Esophagus squamous epithelium (tissue), 5 donors: ENCODE measurements at regions not wholly inside any gene's neighbourhood (a gene's known extent, or its start where the extent isn't known, plus 50 kb on each side); places are given as distances from the start of the nearest gene placed in this dataset.

Source experiments
- DNase-seq: peaks from one replicate; lab custom pipeline; 2025; lab: John Stamatoyannopoulos, UW
- H3K27ac ChIP-seq, 4 donors: fragments of 200-600 bp; sonication (generic); one replicate each; pipeline ENCODE4 v1.5.1; 2016 to 2019; ENCODE audit warnings: mild to moderate bottlenecking in 1 of 4
- H3K27me3 ChIP-seq, 4 donors: fragments of 200-600 bp; sonication (generic); 1 replicate in 3 of 4; 2 replicates in 1 of 4; pipeline versions ENCODE4 v1.5.1 to v1.6.0; 2017 to 2021; ENCODE audit warnings: antibody characterized with exemption in 1 of 4
- H3K36me3 ChIP-seq, 3 donors: fragments of 200-600 bp; sonication (generic); one replicate each; pipeline ENCODE4 v1.5.1; 2016 to 2019
- H3K4me1 ChIP-seq, 3 donors: fragments of 200-600 bp; sonication (generic); one replicate each; pipeline ENCODE4 v1.5.1; 2017 to 2019
- H3K4me3 ChIP-seq, 4 donors: fragments of 200-600 bp; sonication (generic); 1 replicate in 3 of 4; 2 replicates in 1 of 4; pipeline ENCODE4 v1.5.1; 2016 to 2019; ENCODE audit warnings: mild to moderate bottlenecking in 2 of 4, moderate library complexity in 1 of 4
- H3K9me3 ChIP-seq, 3 donors: fragments of 200-600 bp; sonication (generic); one replicate each; pipeline ENCODE4 v1.5.1; 2016 to 2019
- POLR2A ChIP-seq, 4 donors: fragments of 450-650 bp; IDR thresholded peaks; one replicate each; pipeline ENCODE4 v1.6.1; 2017; ENCODE audit warnings: antibody characterized with exemption in 4 of 4, mild to moderate bottlenecking in 4 of 4, moderate library complexity in 3 of 4
- WGBS, 2 donors: methylation state at CpG; one replicate each; pipeline ENCODE4 v1.1.5; 2018; 5-methylcytosine and 5-hydroxymethylcytosine counted together
- intact Hi-C: fragments of 100-400 bp; cut with DNase I; formaldehyde crosslinking; loops from one replicate; pipeline ENCODE4 v1.15.0; 2022
- TF ChIP-seq, protein P1 (sequence below), 6 experiments: fragments of 450-650 bp in 4 of 6; fragments of 200-600 bp in 2 of 6; sonication (generic) in 2 of 6; IDR thresholded peaks; one replicate each; pipeline ENCODE4 v1.5.1; 2016 to 2019; ENCODE audit warnings: antibody characterized with exemption in 6 of 6, mild to moderate bottlenecking in 4 of 6, moderate library complexity in 4 of 6
- donor health status: DM: yes; HTN: yes; CAD: no.

DNA sequence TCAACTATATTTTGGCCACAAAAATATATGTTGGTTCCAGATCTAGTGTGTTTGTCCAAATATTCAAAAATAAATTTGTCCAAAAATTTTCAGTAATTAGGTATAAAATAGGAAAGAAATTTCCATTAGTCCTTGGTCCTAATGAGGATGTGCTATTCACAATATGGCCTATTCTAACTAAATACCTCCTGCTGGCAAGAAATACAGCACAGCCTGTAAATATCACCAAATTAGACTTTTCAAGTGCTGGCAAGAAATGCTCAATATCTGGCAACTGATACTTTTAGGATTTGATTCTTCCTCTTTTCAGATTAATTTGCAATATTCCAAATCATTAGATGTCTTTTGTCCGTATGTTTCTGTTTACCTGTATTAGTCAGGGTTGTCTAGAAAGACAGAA is 1446.2 kb downstream of the LRFN5 start:
- intact Hi-C loops: no loop called here
- no peak for TF ChIP-seq POLR2A (IDR thresholded peaks at IDR 0.05)
- TF ChIP-seq, protein P1, sequence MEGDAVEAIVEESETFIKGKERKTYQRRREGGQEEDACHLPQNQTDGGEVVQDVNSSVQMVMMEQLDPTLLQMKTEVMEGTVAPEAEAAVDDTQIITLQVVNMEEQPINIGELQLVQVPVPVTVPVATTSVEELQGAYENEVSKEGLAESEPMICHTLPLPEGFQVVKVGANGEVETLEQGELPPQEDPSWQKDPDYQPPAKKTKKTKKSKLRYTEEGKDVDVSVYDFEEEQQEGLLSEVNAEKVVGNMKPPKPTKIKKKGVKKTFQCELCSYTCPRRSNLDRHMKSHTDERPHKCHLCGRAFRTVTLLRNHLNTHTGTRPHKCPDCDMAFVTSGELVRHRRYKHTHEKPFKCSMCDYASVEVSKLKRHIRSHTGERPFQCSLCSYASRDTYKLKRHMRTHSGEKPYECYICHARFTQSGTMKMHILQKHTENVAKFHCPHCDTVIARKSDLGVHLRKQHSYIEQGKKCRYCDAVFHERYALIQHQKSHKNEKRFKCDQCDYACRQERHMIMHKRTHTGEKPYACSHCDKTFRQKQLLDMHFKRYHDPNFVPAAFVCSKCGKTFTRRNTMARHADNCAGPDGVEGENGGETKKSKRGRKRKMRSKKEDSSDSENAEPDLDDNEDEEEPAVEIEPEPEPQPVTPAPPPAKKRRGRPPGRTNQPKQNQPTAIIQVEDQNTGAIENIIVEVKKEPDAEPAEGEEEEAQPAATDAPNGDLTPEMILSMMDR (IDR thresholded peaks at IDR 0.05): no peak

DNA sequence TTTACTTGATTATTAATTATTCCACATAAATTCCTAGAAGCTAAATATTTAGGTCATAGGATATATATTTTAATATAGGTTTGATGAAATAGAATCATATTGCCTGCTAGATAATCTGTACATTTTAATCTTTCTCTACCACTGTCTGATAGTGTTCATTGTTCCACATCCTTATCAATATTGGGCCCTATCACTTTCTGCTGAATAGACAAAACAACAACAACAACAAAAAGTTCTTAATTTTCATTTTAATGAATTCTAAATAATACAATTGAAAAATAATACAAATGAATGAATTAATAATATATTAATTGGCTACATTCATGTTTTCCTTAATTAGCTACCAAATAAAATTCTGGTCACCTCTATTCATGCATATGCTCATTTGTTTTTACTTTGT is 1437.2 kb downstream of the LRFN5 start:
- H3K27ac ChIP-seq: no peak overlapping the region
- TF ChIP-seq, protein P1 (IDR thresholded peaks at IDR 0.05): no peak
- TF ChIP-seq POLR2A (IDR thresholded peaks at IDR 0.05): no peak
- intact Hi-C loops: no loop called here
- H3K27me3 ChIP-seq: no peaks in the 10 kb centered on the region
- no peaks in the 10 kb centered on the region for H3K36me3 ChIP-seq
- no peak overlapping the region for H3K4me3 ChIP-seq
- no peaks in the 10 kb centered on the region for H3K4me1 ChIP-seq
- DNase-seq: no peak
- no peaks in the 10 kb centered on the region for H3K9me3 ChIP-seq

More for the DNA sequence above, 1446.2 kb downstream of the LRFN5 start:
- DNase-seq: no peak
- Histone ChIP-seq H3K27ac (no peak overlapping the region), H3K9me3 (no peaks in the 10 kb centered on the region), H3K27me3 (no peaks in the 10 kb centered on the region), H3K36me3 (no peaks in the 10 kb centered on the region), H3K4me1 (no peaks in the 10 kb centered on the region), H3K4me3 (no peak overlapping the region)
- 76 to 77% methylated on average over 1 of the region's 1 CpG for WGBS, 2 donors

- intact Hi-C loops: no loop called here
- Histone ChIP-seq H3K27ac (no peak overlapping the region), H3K36me3 (no peaks in the 10 kb centered on the region), H3K4me1 (no peaks in the 10 kb centered on the region), H3K27me3 (no peaks in the 10 kb centered on the region), H3K9me3 (no peaks in the 10 kb centered on the region), H3K4me3 (no peak overlapping the region)
- DNase-seq: no peak
- 23 to 25% methylated on average over 2 of the region's 2 CpGs for whole genome bisulfite sequencing, 2 donors
- no peak for TF ChIP-seq POLR2A (IDR thresholded peaks at IDR 0.05)
- TF ChIP-seq, protein P1 (IDR thresholded peaks at IDR 0.05): no peak
Measured at GRCh38 chr14:43042408-43042807, 1435.7 kb downstream of the LRFN5 start.

DNA sequence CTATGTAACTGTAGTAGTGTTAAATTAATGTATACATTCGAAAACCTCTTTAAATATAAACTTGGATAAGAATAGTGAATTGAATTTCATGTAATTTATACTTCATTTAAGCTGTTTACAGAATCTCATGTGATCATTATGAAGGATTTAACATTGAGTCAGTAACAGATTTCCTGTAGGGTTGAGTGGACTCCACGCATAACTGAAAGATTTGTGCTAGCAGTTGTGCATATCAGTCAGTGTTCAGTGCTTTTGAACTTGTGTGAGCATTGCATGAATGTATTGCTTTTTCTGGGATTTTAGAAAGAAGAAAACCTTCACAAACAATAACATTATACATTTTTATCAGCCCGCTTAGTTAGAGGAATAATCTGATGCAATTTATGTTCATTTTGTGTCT is 1435.3 kb downstream of the LRFN5 start:
- intact Hi-C loops: no loop called here
- 45 to 49% methylated on average over 3 of the region's 3 CpGs for WGBS, 2 donors
- Histone ChIP-seq H3K27me3 (no peaks in the 10 kb centered on the region), H3K4me3 (no peak overlapping the region), H3K27ac (no peak overlapping the region), H3K9me3 (no peaks in the 10 kb centered on the region), H3K4me1 (no peaks in the 10 kb centered on the region), H3K36me3 (no peaks in the 10 kb centered on the region)
- no peak for TF ChIP-seq POLR2A (IDR thresholded peaks at IDR 0.05)
- TF ChIP-seq, protein P1 (IDR thresholded peaks at IDR 0.05): no peak
- DNase-seq: no peak

DNA sequence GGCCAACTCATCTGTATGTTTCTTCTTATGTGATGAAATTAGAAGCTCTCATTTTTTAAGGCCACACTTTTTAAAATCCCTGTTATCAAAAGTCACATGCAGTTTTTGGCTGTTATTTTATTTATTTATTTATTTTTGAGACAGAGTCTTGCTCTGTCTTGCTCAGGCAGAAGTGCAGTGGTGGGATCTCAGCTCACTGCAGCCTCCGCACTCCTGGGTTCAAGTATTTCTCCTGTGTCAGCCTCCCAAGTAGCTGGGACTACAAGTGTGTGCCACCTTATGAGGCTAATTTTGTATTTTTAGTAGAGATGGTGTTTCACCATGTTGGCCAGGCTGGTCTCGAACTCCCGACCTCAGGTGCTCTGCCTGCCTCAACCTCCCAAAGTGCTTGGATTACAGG is 1434.5 kb downstream of the LRFN5 start:
- WGBS, 2 donors: 86 to 98% methylated on average over 3 of the region's 3 CpGs
- no peak for DNase-seq
- intact Hi-C loops: no loop called here
- Histone ChIP-seq H3K4me3 (no peak overlapping the region), H3K9me3 (no peaks in the 10 kb centered on the region), H3K4me1 (no peaks in the 10 kb centered on the region), H3K27ac (no peak overlapping the region), H3K36me3 (no peaks in the 10 kb centered on the region), H3K27me3 (no peaks in the 10 kb centered on the region)
- TF ChIP-seq, protein P1 (IDR thresholded peaks at IDR 0.05): no peak
- no peak for TF ChIP-seq POLR2A (IDR thresholded peaks at IDR 0.05)
